ENCODE measurements at regions not wholly inside any gene's neighbourhood (a gene's known extent, or its start where the extent isn't known, plus 50 kb on each side); places are given as distances from the start of the nearest gene placed in this dataset.

GRCh38 chr3:150130404-150131100 is 159.9 kb upstream of the PFN2 start:
- no peak for DNase-seq (ENCODE audit: low read depth)

- peak; percentile 79 for DNase-seq (ENCODE audit: low read depth)
Observed at GRCh38 chr3:150129166-150129565, 158.5 kb upstream of the PFN2 start.

- DNase-seq (ENCODE audit: low read depth) = no peak
Observed at GRCh38 chr3:150128126-150128525, 157.4 kb upstream of the PFN2 start.

- no peak for DNase-seq (ENCODE audit: low read depth)
Observed at GRCh38 chr3:150127011-150127490, 156.4 kb upstream of the PFN2 start.

- no peak for DNase-seq (ENCODE audit: low read depth)
Observed at GRCh38 chr3:150124142-150124541, 153.4 kb upstream of the PFN2 start.

GRCh38 chr3:150123249-150123648 is 152.6 kb upstream of the PFN2 start:
- peak; percentile 67 for DNase-seq (ENCODE audit: low read depth)

- no peak for DNase-seq (ENCODE audit: low read depth)
Observed at GRCh38 chr3:150118219-150118618, 147.5 kb upstream of the PFN2 start.

GRCh38 chr3:150117076-150117475 is 146.4 kb upstream of the PFN2 start:
- no peak for DNase-seq (ENCODE audit: low read depth)

- DNase-seq (ENCODE audit: low read depth) = no peak
Observed at GRCh38 chr3:150116196-150116595, 145.5 kb upstream of the PFN2 start.

- peak; percentile 86 for DNase-seq (ENCODE audit: low read depth)
Observed at GRCh38 chr3:150114873-150115540, 144.3 kb upstream of the PFN2 start.

GRCh38 chr3:150114273-150114672 is 143.6 kb upstream of the PFN2 start:
- no peak for DNase-seq (ENCODE audit: low read depth)

- DNase-seq (ENCODE audit: low read depth) = no peak
Observed at GRCh38 chr3:150110097-150110496, 139.4 kb upstream of the PFN2 start.

GRCh38 chr3:150107429-150108175 is 136.9 kb upstream of the PFN2 start:
- DNase-seq (ENCODE audit: low read depth) = peak; percentile 66

GRCh38 chr3:150106740-150107428 is 136.2 kb upstream of the PFN2 start:
- DNase-seq (ENCODE audit: low read depth) = peak; percentile 97

GRCh38 chr3:150105886-150106612 is 135.4 kb upstream of the PFN2 start:
- peak; percentile 71 for DNase-seq (ENCODE audit: low read depth)

GRCh38 chr3:150105025-150105424 is 134.3 kb upstream of the PFN2 start:
- DNase-seq (ENCODE audit: low read depth) = no peak

GRCh38 chr3:150104564-150104963 is 133.9 kb upstream of the PFN2 start:
- DNase-seq (ENCODE audit: low read depth) = no peak

- no peak for DNase-seq (ENCODE audit: low read depth)
Observed at GRCh38 chr3:150101016-150101415, 130.3 kb upstream of the PFN2 start.

GRCh38 chr3:150098621-150099020 is 127.9 kb upstream of the PFN2 start:
- no peak for DNase-seq (ENCODE audit: low read depth)

GRCh38 chr3:150097588-150097890 is 126.8 kb upstream of the PFN2 start:
- DNase-seq (ENCODE audit: low read depth) = peak; percentile 90

Measured in LHCN-M2 (cell line).